GM21737 (cell line): ENCODE measurements at regions not wholly inside any gene's neighbourhood (a gene's known extent, or its start where the extent isn't known, plus 50 kb on each side); places are given as distances from the start of the nearest gene placed in this dataset.
A peak's percentile ranks its signal among the peaks of the same experiment; 100 is the strongest.

Experiments used
- ATAC-seq: cut with Tn5 transposase; IDR thresholded peaks from one replicate; pipeline ENCODE4 v1.9.1; 2021; ENCODE audit warnings: mild to moderate bottlenecking, moderate library complexity; ENCODE audit not compliant: unreplicated experiment

- no peak for ATAC-seq
These were observed 218.9 kb upstream of the GYPC start for GRCh38 chr2:126437016-126437415.

GRCh38 chr2:126444512-126444911, 211.4 kb upstream of the GYPC start:
- no peak for ATAC-seq

GRCh38 chr2:126446106-126446695, 209.8 kb upstream of the GYPC start:
- no peak for ATAC-seq

- ATAC-seq, result no peak
These were observed 207.3 kb upstream of the GYPC start for GRCh38 chr2:126448611-126449010.

GRCh38 chr2:126449677-126450076, 206.3 kb upstream of the GYPC start:
- peak; percentile 90 for ATAC-seq

- ATAC-seq, result no peak
These were observed 191.9 kb upstream of the GYPC start for GRCh38 chr2:126463892-126464674.

GRCh38 chr2:126467367-126468054, 188.4 kb upstream of the GYPC start:
- peak; percentile 86 for ATAC-seq

GRCh38 chr2:126475031-126475430, 180.9 kb upstream of the GYPC start:
- ATAC-seq, result no peak

GRCh38 chr2:126476691-126477090, 179.3 kb upstream of the GYPC start:
- no peak for ATAC-seq

- ATAC-seq, result no peak
These were observed 175.9 kb upstream of the GYPC start for GRCh38 chr2:126480033-126480432.

- no peak for ATAC-seq
These were observed 173.1 kb upstream of the GYPC start for GRCh38 chr2:126482582-126483464.

- no peak for ATAC-seq
These were observed 161.4 kb upstream of the GYPC start for GRCh38 chr2:126494593-126494992.

GRCh38 chr2:126495189-126495588, 160.8 kb upstream of the GYPC start:
- no peak for ATAC-seq

GRCh38 chr2:126496493-126496892, 159.5 kb upstream of the GYPC start:
- ATAC-seq, result no peak

GRCh38 chr2:126503476-126503875, 152.5 kb upstream of the GYPC start:
- no peak for ATAC-seq

GRCh38 chr2:126504949-126505348, 151.0 kb upstream of the GYPC start:
- no peak for ATAC-seq

- no peak for ATAC-seq
These were observed 149.2 kb upstream of the GYPC start for GRCh38 chr2:126506786-126507185.

GRCh38 chr2:126507425-126507911, 148.5 kb upstream of the GYPC start:
- no peak for ATAC-seq

GRCh38 chr2:126510356-126510755, 145.6 kb upstream of the GYPC start:
- ATAC-seq, result no peak

- ATAC-seq, result no peak
These were observed 145.0 kb upstream of the GYPC start for GRCh38 chr2:126510960-126511359.

- ATAC-seq, result no peak
These were observed 143.9 kb upstream of the GYPC start for GRCh38 chr2:126512026-126512425.
